ENCODE measurements at regions not wholly inside any gene's neighbourhood (a gene's known extent, or its start where the extent isn't known, plus 50 kb on each side); places are given as distances from the start of the nearest gene placed in this dataset.

DNA sequence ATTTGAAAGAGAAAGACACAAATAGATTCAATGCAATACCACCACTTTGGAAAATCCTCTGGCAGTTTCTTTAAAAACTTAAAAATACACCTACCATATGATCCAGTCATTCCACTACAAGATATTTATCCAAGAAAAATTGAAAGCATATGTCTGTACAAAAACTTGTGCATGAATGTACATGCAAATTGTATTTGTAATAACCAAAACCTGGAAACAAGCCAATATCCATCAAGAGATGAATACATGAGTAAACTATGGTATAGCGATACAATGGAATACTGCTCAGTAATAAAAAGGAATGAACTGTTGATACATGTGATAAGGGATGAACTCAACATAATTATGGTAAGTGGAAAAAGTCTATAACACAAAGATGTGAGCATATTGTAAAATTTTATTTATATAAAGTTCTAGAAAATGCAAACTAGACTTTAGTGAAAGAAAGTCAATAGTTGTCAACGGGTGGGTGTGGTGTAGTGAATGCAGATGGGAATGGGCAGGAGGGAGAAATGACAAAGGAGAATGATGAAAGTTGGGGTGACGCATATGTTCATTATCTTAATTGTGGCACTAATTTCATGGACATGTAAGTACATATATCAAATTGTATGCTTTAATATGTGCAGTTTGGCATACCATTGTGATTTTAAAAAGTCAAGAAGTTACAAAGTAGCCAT, 347.5 kb downstream of the SAMD5 start:
- Histone ChIP-seq H3K9me3 (ENCODE audit: low read length) (no peaks in the 10 kb centered on the region), H3K4me3 (ENCODE audit: low read length) (no peak overlapping the region), H3K4me1 (ENCODE audit: insufficient read depth, low read length) (no peaks in the 10 kb centered on the region), H2AFZ (ENCODE audit: low read depth, low read length) (no peak overlapping the region), H3K27me3 (ENCODE audit: insufficient read depth, low read length) (no peaks in the 10 kb centered on the region), H3K36me3 (ENCODE audit: insufficient read depth, low read length) (no peaks in the 10 kb centered on the region)

DNA sequence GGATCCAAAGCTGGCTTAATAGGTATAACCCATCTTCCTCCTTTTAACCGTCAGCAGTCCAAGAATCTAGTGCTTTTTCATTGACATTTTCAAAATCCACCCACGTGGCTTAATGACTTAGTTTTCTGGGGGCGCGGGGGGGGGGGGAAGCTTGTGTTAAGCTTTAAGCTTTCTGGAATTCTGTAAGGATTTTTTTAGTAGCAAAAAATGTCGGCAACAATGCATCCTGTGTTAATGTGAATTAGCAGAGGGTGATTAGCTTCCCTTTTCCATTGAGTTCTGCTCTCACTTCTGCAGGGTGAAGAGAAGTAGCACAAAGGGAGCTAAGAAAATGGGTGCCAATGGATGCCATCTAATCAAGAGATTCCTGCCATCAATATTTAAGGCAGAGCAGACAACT, 348.2 kb downstream of the SAMD5 start:
- H3K36me3 ChIP-seq (ENCODE audit: insufficient read depth, low read length), result no peaks in the 10 kb centered on the region
- H3K9me3 ChIP-seq (ENCODE audit: low read length), result no peaks in the 10 kb centered on the region
- no peak overlapping the region for H3K4me3 ChIP-seq (ENCODE audit: low read length)
- no peaks in the 10 kb centered on the region for H3K4me1 ChIP-seq (ENCODE audit: insufficient read depth, low read length)
- no peak overlapping the region for H2AFZ ChIP-seq (ENCODE audit: low read depth, low read length)
- H3K27me3 ChIP-seq (ENCODE audit: insufficient read depth, low read length), result no peaks in the 10 kb centered on the region

GRCh38 chr6:147858421-147858820, 349.9 kb downstream of the SAMD5 start:
- Histone ChIP-seq H2AFZ (ENCODE audit: low read depth, low read length) (no peak overlapping the region), H3K4me3 (ENCODE audit: low read length) (no peak overlapping the region), H3K27me3 (ENCODE audit: insufficient read depth, low read length) (no peaks in the 10 kb centered on the region), H3K36me3 (ENCODE audit: insufficient read depth, low read length) (no peaks in the 10 kb centered on the region), H3K4me1 (ENCODE audit: insufficient read depth, low read length) (no peaks in the 10 kb centered on the region), H3K9me3 (ENCODE audit: low read length) (no peaks in the 10 kb centered on the region)

DNA sequence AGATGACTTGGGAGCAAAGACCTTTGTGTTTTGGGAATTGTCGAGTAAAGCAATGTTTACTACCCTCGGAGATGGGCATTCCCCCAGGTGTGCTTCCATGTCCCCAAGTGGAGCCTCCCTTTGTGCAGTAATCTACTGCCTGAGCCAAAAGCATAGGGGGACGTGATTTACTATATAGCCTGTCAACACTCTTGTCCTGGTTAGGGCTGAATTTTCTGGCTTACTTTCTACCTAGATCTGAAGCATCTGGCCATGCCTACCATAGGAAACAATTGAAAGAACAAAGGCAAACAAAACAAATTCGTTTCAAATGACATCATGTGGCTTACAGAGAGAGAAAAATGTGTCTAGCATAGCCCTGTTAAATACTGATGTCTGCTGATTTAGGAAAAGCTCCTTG, 350.6 kb downstream of the SAMD5 start:
- no peaks in the 10 kb centered on the region for H3K27me3 ChIP-seq (ENCODE audit: insufficient read depth, low read length)
- no peak overlapping the region for H3K4me3 ChIP-seq (ENCODE audit: low read length)
- H2AFZ ChIP-seq (ENCODE audit: low read depth, low read length), result no peak overlapping the region
- H3K4me1 ChIP-seq (ENCODE audit: insufficient read depth, low read length), result no peaks in the 10 kb centered on the region
- H3K9me3 ChIP-seq (ENCODE audit: low read length), result no peaks in the 10 kb centered on the region
- no peaks in the 10 kb centered on the region for H3K36me3 ChIP-seq (ENCODE audit: insufficient read depth, low read length)

GRCh38 chr6:147861696-147862095, 353.2 kb downstream of the SAMD5 start:
- Histone ChIP-seq H3K9me3 (ENCODE audit: low read length) (no peaks in the 10 kb centered on the region), H2AFZ (ENCODE audit: low read depth, low read length) (no peak overlapping the region), H3K36me3 (ENCODE audit: insufficient read depth, low read length) (no peaks in the 10 kb centered on the region), H3K4me1 (ENCODE audit: insufficient read depth, low read length) (no peaks in the 10 kb centered on the region), H3K27me3 (ENCODE audit: insufficient read depth, low read length) (no peaks in the 10 kb centered on the region), H3K4me3 (ENCODE audit: low read length) (no peak overlapping the region)

- H3K9me3 ChIP-seq (ENCODE audit: low read length), result no peaks in the 10 kb centered on the region
- no peaks in the 10 kb centered on the region for H3K27me3 ChIP-seq (ENCODE audit: insufficient read depth, low read length)
- H2AFZ ChIP-seq (ENCODE audit: low read depth, low read length), result no peak overlapping the region
- no peaks in the 10 kb centered on the region for H3K4me1 ChIP-seq (ENCODE audit: insufficient read depth, low read length)
- no peaks in the 10 kb centered on the region for H3K36me3 ChIP-seq (ENCODE audit: insufficient read depth, low read length)
- no peak overlapping the region for H3K4me3 ChIP-seq (ENCODE audit: low read length)
Observed at GRCh38 chr6:147867433-147868226, 359.1 kb downstream of the SAMD5 start.

GRCh38 chr6:147868427-147869190, 360.1 kb downstream of the SAMD5 start:
- no peaks in the 10 kb centered on the region for H3K4me1 ChIP-seq (ENCODE audit: insufficient read depth, low read length)
- no peaks in the 10 kb centered on the region for H3K9me3 ChIP-seq (ENCODE audit: low read length)
- H3K27me3 ChIP-seq (ENCODE audit: insufficient read depth, low read length), result no peaks in the 10 kb centered on the region
- no peak overlapping the region for H2AFZ ChIP-seq (ENCODE audit: low read depth, low read length)
- no peaks in the 10 kb centered on the region for H3K36me3 ChIP-seq (ENCODE audit: insufficient read depth, low read length)
- H3K4me3 ChIP-seq (ENCODE audit: low read length), result no peak overlapping the region

- Histone ChIP-seq H3K4me3 (ENCODE audit: low read length) (no peak overlapping the region), H2AFZ (ENCODE audit: low read depth, low read length) (no peak overlapping the region), H3K4me1 (ENCODE audit: insufficient read depth, low read length) (no peaks in the 10 kb centered on the region), H3K27me3 (ENCODE audit: insufficient read depth, low read length) (no peaks in the 10 kb centered on the region), H3K36me3 (ENCODE audit: insufficient read depth, low read length) (no peaks in the 10 kb centered on the region), H3K9me3 (ENCODE audit: low read length) (no peaks in the 10 kb centered on the region)
Observed at GRCh38 chr6:147869201-147869600, 360.7 kb downstream of the SAMD5 start.

DNA sequence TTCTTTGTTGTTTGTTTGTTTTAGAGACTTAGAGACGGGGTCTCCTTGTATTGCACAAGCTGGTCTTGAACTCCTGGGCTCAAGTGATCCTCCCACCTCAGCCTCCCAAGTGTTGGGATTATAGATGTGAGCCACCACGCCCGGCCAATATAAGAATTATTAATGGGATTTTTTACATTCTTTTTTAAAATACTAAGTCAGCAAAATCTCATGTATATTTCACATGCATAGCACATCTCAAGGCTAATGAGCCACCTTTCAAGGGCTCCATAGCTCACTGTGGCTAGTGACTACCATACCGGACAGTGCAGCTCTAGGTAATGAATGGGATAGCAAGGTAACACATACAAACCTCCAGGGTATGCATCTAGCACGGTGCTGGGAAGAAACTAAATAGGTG, 361.4 kb downstream of the SAMD5 start:
- Histone ChIP-seq H3K9me3 (ENCODE audit: low read length) (no peaks in the 10 kb centered on the region), H2AFZ (ENCODE audit: low read depth, low read length) (no peak overlapping the region), H3K4me1 (ENCODE audit: insufficient read depth, low read length) (no peaks in the 10 kb centered on the region), H3K27me3 (ENCODE audit: insufficient read depth, low read length) (no peaks in the 10 kb centered on the region), H3K4me3 (ENCODE audit: low read length) (no peak overlapping the region), H3K36me3 (ENCODE audit: insufficient read depth, low read length) (no peaks in the 10 kb centered on the region)

DNA sequence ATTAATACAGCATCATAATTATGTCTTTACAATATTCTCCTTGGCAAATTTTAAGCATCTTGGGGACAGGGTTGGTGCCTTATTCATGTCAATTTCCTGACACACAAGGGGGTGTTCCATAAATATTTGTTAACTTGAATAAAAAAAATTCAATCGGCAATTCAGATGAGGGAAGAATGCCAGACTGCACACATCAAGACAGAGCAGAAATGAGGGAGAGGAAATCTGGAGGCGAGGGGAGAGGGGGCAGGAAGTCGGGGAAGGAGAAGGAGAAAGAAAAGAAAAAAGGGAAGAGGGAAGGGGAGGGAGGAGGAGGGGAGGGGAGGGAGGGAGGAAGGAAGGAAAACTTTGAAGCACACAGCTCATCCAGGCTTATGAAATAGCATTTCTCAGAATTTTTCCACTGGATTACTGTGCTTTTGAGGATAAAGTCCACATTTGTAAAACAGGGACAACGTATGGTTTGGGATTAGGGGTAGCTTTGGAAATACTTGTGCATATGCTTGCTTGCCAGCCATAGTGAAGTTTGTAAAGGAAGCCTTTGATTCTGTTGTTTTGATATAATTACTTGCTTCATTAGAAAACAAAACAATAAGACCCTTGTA, 362.1 kb downstream of the SAMD5 start:
- Histone ChIP-seq H3K36me3 (ENCODE audit: insufficient read depth, low read length) (no peaks in the 10 kb centered on the region), H3K4me3 (ENCODE audit: low read length) (no peak overlapping the region), H3K9me3 (ENCODE audit: low read length) (no peaks in the 10 kb centered on the region), H3K4me1 (ENCODE audit: insufficient read depth, low read length) (no peaks in the 10 kb centered on the region), H3K27me3 (ENCODE audit: insufficient read depth, low read length) (no peaks in the 10 kb centered on the region), H2AFZ (ENCODE audit: low read depth, low read length) (no peak overlapping the region)

GRCh38 chr6:147872002-147872401, 363.5 kb downstream of the SAMD5 start:
- Histone ChIP-seq H3K4me3 (ENCODE audit: low read length) (no peak overlapping the region), H2AFZ (ENCODE audit: low read depth, low read length) (no peak overlapping the region)

GRCh38 chr6:147873816-147874215, 365.3 kb downstream of the SAMD5 start:
- no peaks in the 10 kb centered on the region for H3K36me3 ChIP-seq (ENCODE audit: insufficient read depth, low read length)
- no peak overlapping the region for H2AFZ ChIP-seq (ENCODE audit: low read depth, low read length)
- no peaks in the 10 kb centered on the region for H3K9me3 ChIP-seq (ENCODE audit: low read length)
- no peaks in the 10 kb centered on the region for H3K4me1 ChIP-seq (ENCODE audit: insufficient read depth, low read length)
- no peak overlapping the region for H3K4me3 ChIP-seq (ENCODE audit: low read length)
- no peaks in the 10 kb centered on the region for H3K27me3 ChIP-seq (ENCODE audit: insufficient read depth, low read length)

More at GRCh38 chr6:147872002-147872401, 363.5 kb downstream of the SAMD5 start:
- no peaks in the 10 kb centered on the region for H3K27me3 ChIP-seq (ENCODE audit: insufficient read depth, low read length)
- H3K9me3 ChIP-seq (ENCODE audit: low read length), result no peaks in the 10 kb centered on the region
- no peaks in the 10 kb centered on the region for H3K4me1 ChIP-seq (ENCODE audit: insufficient read depth, low read length)
- H3K36me3 ChIP-seq (ENCODE audit: insufficient read depth, low read length), result no peaks in the 10 kb centered on the region

GRCh38 chr6:147874322-147874721, 365.8 kb downstream of the SAMD5 start:
- no peaks in the 10 kb centered on the region for H3K36me3 ChIP-seq (ENCODE audit: insufficient read depth, low read length)
- no peak overlapping the region for H2AFZ ChIP-seq (ENCODE audit: low read depth, low read length)
- no peaks in the 10 kb centered on the region for H3K27me3 ChIP-seq (ENCODE audit: insufficient read depth, low read length)
- no peaks in the 10 kb centered on the region for H3K4me1 ChIP-seq (ENCODE audit: insufficient read depth, low read length)
- no peak overlapping the region for H3K4me3 ChIP-seq (ENCODE audit: low read length)
- H3K9me3 ChIP-seq (ENCODE audit: low read length), result no peaks in the 10 kb centered on the region
